Aorta (tissue), 5 donors: ENCODE measurements at regions not wholly inside any gene's neighbourhood (a gene's known extent, or its start where the extent isn't known, plus 50 kb on each side); places are given as distances from the start of the nearest gene placed in this dataset.

Source experiments
- ATAC-seq: fragments of 200-7000 bp; cut with Tn5 transposase; one replicate; pipeline ENCODE4 v1.9.1; 2022; ENCODE audit warnings: moderate library complexity; ENCODE audit not compliant: low FRiP score
- DNase-seq, 2 donors: peaks; one replicate each; pipeline ENCODE4 v3.0.0-alpha.2; 2020
- H3K27ac ChIP-seq, 2 donors: one replicate each; pipeline ENCODE4 v1.5.1; 2013; ENCODE audit warnings: low read length in 2 of 2, mild to moderate bottlenecking in 2 of 2, moderate library complexity in 2 of 2, control low read depth in 1 of 2, inconsistent platforms in 1 of 2, low read depth in 1 of 2
- H3K27me3 ChIP-seq, 2 donors: one replicate each; pipeline ENCODE4 v1.6.1; 2013; ENCODE audit warnings: control low read depth in 1 of 2, low read length in 1 of 2, mild to moderate bottlenecking in 1 of 2, moderate library complexity in 1 of 2; ENCODE audit not compliant: insufficient read depth in 2 of 2, control insufficient read depth in 1 of 2
- H3K36me3 ChIP-seq, 2 donors: one replicate each; pipeline ENCODE4 v1.6.1; 2013; ENCODE audit warnings: control low read depth in 1 of 2, low read length in 1 of 2, mild to moderate bottlenecking in 1 of 2; ENCODE audit not compliant: insufficient read depth in 2 of 2, control insufficient read depth in 1 of 2
- H3K4me1 ChIP-seq, 2 donors: one replicate each; pipeline ENCODE4 v1.6.1; 2013; ENCODE audit warnings: low read length in 2 of 2, control low read depth in 1 of 2, mild to moderate bottlenecking in 1 of 2, moderate library complexity in 1 of 2; ENCODE audit not compliant: insufficient read depth in 2 of 2, control insufficient read depth in 1 of 2
- H3K4me3 ChIP-seq, 2 donors: one replicate each; pipeline ENCODE4 v1.5.1; 2013; ENCODE audit warnings: low read length in 2 of 2, control low read depth in 1 of 2, mild to moderate bottlenecking in 1 of 2
- H3K9me3 ChIP-seq: one replicate; pipeline ENCODE4 v1.6.1; 2013; ENCODE audit warnings: mild to moderate bottlenecking, low read length; ENCODE audit not compliant: control insufficient read depth
- WGBS, 2 donors: extraction: QIAGEN DNeasy Blood & Tissue Kit; methylation state at CpG; one replicate each; pipeline ENCODE4 v1.1.7; 2013; 5-methylcytosine and 5-hydroxymethylcytosine counted together
- intact Hi-C, 2 donors: fragments of 100-400 bp; cut with DNase I; formaldehyde crosslinking; loops; one replicate each; pipeline versions ENCODE4 v1.14.2 to v1.15.0; 2022
- donor health status: healthy with polysubstance abuse.
- donor health status: Bipolar disorder and iron deficiency.
- donor health status: DM: no; HTN: no; CAD: no.
- donor health status: DM: no; HTN: no; CAD: no.
- donor health status: DM: yes; HTN: yes; CAD: no.

DNA sequence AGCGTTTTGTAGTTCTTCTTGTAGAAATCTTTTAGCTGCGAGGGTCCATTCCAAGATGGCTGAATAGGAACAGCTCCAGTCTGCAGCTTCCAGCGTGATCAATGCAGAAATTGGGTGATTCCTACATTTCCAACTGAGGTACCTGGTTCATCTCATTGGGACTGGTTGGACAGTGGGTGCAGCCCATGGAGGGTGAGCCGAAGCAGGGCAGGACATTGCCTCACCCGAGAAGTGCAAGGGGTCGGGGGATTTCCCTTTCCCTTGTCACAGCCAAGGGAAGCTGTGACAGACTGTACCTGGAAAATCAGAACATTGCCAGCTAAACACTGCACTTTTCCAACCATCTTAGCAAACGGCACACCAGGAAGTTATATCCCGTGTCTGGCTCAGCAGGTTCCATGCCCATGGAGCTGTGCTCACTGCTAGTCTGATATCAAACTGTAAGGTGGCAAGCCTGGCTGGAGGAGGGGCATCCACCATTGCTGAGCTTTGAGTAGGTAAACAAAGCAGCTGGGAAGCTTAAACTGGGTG is 176.0 kb upstream of the SPRY2 start:
- Histone ChIP-seq H3K4me3 (no peak overlapping the region), H3K9me3 (peaks cover 1% of the 10 kb centered on the region), H3K4me1 (no peaks in the 10 kb centered on the region), H3K36me3 (no peaks in the 10 kb centered on the region), H3K27me3 (no peaks in the 10 kb centered on the region), H3K27ac (no peak overlapping the region)
- intact Hi-C loops = no loop called here
- 94 to 95% methylated on average over 8 of the region's 8 CpGs for WGBS, 2 donors
- ATAC-seq = no peak
- no peak for DNase-seq

DNA sequence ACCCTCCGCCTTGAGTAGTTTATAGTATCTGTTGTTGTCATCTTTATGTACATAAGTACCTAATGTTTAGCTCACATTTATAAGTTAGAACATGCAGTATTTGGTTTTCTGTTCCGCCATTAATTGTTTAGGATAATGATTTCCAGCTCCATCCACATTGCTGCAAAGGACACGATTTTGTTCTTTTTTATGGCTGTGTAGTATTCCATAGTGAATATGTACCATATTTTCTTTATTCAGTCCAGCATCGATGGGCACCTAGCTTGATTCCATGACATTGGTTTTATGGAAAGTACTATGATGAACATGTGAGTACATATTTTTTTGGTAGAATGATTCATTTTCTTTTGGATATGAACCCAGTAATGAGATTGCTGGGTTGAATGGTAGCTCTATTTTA is 174.4 kb upstream of the SPRY2 start:
- no peak for ATAC-seq
- Histone ChIP-seq H3K4me1 (no peaks in the 10 kb centered on the region), H3K27ac (no peak overlapping the region), H3K36me3 (no peaks in the 10 kb centered on the region), H3K9me3 (peaks cover 1% of the 10 kb centered on the region), H3K27me3 (no peaks in the 10 kb centered on the region), H3K4me3 (no peak overlapping the region)
- 96% methylated on average over 4 of the region's 4 CpGs for WGBS, 2 donors
- intact Hi-C loops = no loop called here
- DNase-seq = no peak

DNA sequence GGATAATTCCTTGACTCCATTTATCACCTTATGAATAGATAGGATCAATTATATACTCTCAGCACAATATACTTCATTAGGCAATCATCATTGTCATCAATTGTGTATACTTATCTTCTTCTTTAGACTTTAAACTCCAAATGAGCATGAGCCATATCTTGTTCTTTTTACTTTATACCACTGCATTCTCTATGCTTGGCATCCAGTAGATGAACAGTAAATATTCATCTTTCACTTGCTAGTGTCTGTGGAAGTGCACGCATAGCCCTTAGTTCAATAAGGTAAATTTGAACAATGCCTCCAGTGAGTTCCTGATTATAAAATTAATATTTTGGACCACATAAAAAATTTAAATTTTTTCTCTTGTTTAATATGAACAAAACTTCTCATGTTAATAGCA is 172.3 kb upstream of the SPRY2 start:
- Histone ChIP-seq H3K27ac (no peak overlapping the region), H3K36me3 (no peaks in the 10 kb centered on the region), H3K4me3 (no peak overlapping the region), H3K27me3 (no peaks in the 10 kb centered on the region), H3K4me1 (no peaks in the 10 kb centered on the region), H3K9me3 (peaks cover 1% of the 10 kb centered on the region)
- intact Hi-C loops = no loop called here
- DNase-seq (no peak), ATAC-seq (no peak)
- WGBS, 2 donors = 97 to 98% methylated on average over 1 of the region's 1 CpG

DNA sequence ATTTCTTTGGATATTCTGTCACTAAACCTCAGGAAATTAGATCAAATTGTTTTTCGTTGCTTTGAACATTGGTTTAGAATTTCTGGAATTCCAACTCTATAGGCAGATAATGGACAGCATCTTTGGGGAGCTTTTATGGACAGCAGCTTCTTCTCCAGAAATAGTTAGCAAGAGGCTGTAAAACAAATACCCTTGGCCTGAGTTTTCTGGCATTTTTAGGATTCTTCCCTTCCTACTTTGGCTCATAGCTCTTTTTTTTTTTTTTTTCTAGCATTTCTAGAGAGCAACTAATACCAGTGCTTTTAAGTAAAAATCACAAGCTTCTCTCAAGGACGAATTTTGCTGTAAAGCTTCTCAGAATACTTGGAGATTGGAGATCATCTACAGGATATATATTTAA is 169.8 kb upstream of the SPRY2 start:
- DNase-seq (no peak), ATAC-seq (no peak)
- Histone ChIP-seq H3K36me3 (no peaks in the 10 kb centered on the region), H3K4me3 (no peak overlapping the region), H3K27me3 (no peaks in the 10 kb centered on the region), H3K4me1 (no peaks in the 10 kb centered on the region), H3K27ac (no peak overlapping the region), H3K9me3 (no peaks in the 10 kb centered on the region)
- WGBS, 2 donors = 55 to 60% methylated on average over 2 of the region's 2 CpGs
- intact Hi-C loops = no loop called here

DNA sequence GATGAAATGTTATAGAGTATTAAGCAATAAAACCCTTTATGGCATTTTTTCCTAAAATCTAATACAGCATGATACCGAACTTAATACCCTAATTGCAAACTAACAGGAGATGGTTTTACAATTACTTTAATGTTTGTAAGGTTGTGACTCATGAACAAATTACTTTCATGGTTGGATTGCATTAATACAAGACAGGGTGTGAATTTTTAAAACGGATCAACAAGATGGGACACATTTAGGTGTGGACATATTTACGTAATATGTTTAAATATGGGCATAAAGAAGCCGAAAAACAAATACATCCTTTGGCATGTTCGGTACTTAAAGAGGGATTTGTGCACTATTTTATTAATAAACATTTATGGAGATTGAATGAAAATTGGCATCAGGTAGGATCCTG is 168.3 kb upstream of the SPRY2 start:
- intact Hi-C loops = no loop called here
- no peak overlapping the region for H3K27ac ChIP-seq
- H3K4me1 ChIP-seq = no peaks in the 10 kb centered on the region
- ATAC-seq = no peak
- no peaks in the 10 kb centered on the region for H3K36me3 ChIP-seq
- no peak for DNase-seq
- H3K27me3 ChIP-seq = no peaks in the 10 kb centered on the region
- 92 to 95% methylated on average over 5 of the region's 5 CpGs for WGBS, 2 donors
- no peaks in the 10 kb centered on the region for H3K9me3 ChIP-seq
- H3K4me3 ChIP-seq = no peak overlapping the region

DNA sequence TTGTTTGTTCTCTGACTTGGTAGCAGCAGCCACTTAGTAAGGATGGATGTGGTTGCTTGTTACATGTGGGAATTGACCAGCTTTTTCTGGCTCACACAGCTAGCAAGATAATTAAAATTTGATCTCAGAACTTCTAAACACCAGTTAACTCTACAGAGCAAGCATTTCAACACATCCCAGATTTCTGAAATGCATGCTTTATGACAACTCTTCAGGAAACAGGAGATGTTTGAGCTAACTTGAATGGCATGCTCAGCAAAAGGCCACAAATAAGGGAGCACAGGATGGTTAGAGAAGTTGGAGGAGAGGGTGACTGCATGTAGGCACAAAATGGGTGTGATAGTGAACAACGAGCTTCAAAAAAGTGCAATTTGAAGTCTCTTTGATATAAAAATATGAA is 167.1 kb upstream of the SPRY2 start:
- no peak for ATAC-seq
- Histone ChIP-seq H3K4me3 (no peak overlapping the region), H3K27ac (no peak overlapping the region), H3K27me3 (no peaks in the 10 kb centered on the region), H3K9me3 (no peaks in the 10 kb centered on the region), H3K4me1 (no peaks in the 10 kb centered on the region), H3K36me3 (no peaks in the 10 kb centered on the region)
- 74% methylated on average over 1 of the region's 1 CpG for WGBS, 2 donors
- DNase-seq = no peak
- intact Hi-C loops = no loop called here

DNA sequence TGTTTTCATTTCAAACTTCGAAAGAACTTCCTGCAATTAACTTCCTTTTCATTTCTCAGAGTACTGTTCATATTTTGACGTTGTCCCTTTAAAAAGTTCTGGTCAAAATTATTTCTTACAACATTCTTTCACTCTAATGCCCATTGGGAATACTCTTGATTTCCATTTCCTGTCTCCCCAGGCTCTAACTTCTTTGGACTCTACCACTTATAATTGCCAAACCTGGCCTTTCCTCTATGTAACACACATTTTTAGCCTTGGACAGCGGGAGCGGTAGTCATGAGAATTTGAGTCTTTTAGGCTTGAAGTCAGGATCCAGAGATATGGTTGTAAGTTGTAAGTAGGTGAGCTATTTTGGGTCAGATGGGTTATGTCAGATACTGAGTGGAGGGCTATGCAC is 163.5 kb upstream of the SPRY2 start:
- intact Hi-C loops = no loop called here
- H3K27ac ChIP-seq = no peak overlapping the region
- H3K36me3 ChIP-seq = no peaks in the 10 kb centered on the region
- H3K4me1 ChIP-seq = no peaks in the 10 kb centered on the region
- H3K4me3 ChIP-seq = no peak overlapping the region
- H3K27me3 ChIP-seq = no peaks in the 10 kb centered on the region
- WGBS, 2 donors = 55 to 59% methylated on average over 4 of the region's 4 CpGs
- DNase-seq = no peak
- ATAC-seq = peak; percentile 50
- no peaks in the 10 kb centered on the region for H3K9me3 ChIP-seq

DNA sequence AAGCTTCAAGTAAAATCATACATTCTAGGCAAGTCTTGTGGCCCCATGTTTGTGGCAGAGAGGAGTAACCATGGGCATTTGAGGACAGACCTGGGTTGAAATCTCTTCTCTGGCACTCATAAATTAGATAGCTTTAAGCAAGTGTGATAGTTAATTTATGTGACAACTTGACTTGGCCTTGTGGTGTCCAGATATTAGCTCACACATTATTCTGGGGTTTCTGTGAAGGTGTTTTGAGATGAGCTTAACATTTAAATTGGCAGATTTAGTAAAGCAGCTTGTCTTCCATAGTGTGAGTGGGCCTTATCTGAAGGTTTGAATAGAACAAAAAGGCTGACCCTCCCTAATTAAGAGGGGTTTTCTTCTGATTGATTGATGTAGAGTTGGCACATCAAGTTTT is 161.4 kb upstream of the SPRY2 start:
- H3K4me1 ChIP-seq = no peaks in the 10 kb centered on the region
- H3K27ac ChIP-seq = no peak overlapping the region
- ATAC-seq (no peak), DNase-seq (no peak)
- no peaks in the 10 kb centered on the region for H3K9me3 ChIP-seq
- no peak overlapping the region for H3K4me3 ChIP-seq
- no peaks in the 10 kb centered on the region for H3K36me3 ChIP-seq
- intact Hi-C loops = no loop called here
- H3K27me3 ChIP-seq = no peaks in the 10 kb centered on the region

DNA sequence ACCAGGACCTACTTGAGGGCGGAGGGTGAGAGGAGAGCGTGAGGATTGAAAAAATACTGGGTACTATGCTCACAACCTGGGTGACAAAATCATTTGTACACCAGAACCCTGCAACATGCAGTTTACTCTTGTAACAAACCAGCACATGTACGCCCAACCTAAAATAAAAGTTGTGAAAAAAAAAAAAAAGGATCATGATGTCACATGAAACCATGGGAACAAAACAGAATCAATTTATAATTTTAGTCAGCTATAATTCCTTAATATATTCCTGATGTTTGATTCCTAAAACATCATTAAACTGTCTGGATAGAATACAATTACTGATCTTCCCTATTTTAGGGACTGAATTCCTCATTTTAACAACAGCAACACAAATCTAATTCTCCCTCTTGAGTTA is 160.6 kb upstream of the SPRY2 start:
- no peaks in the 10 kb centered on the region for H3K9me3 ChIP-seq
- ATAC-seq = no peak
- intact Hi-C loops = no loop called here
- H3K36me3 ChIP-seq = no peaks in the 10 kb centered on the region
- DNase-seq = no peak
- H3K27ac ChIP-seq = no peak overlapping the region
- H3K4me1 ChIP-seq = no peaks in the 10 kb centered on the region
- H3K27me3 ChIP-seq = no peaks in the 10 kb centered on the region
- no peak overlapping the region for H3K4me3 ChIP-seq
- 94% methylated on average over 3 of the region's 3 CpGs for WGBS, 2 donors
